Spleen (tissue), 11 donors: ENCODE measurements at regions not wholly inside any gene's neighbourhood (a gene's known extent, or its start where the extent isn't known, plus 50 kb on each side); places are given as distances from the start of the nearest gene placed in this dataset.

ENCODE experiments used
- DNase-seq: peaks from one replicate; pipeline ENCODE4 v3.0.0-alpha.2; 2020
- H3K27ac ChIP-seq, 8 donors: fragments of 200-600 bp; sonication (generic) in 7 of 8; 1 replicate in 4 of 8; 2 replicates in 4 of 8; pipeline versions ENCODE4 v1.5.0 to v1.8.0; 2016 to 2021; ENCODE audit warnings: inconsistent platforms in 4 of 8, mild to moderate bottlenecking in 4 of 8, moderate library complexity in 1 of 8
- H3K27me3 ChIP-seq, 7 donors: fragments of 200-600 bp; sonication (generic) in 6 of 7; replicated peaks in 1 of 7; 1 replicate in 4 of 7; 2 replicates in 3 of 7; pipeline versions ENCODE4 v1.5.0 to v1.8.0; 2016 to 2021; ENCODE audit warnings: inconsistent platforms in 3 of 7, mild to moderate bottlenecking in 1 of 7
- H3K36me3 ChIP-seq, 6 donors: fragments of 200-600 bp; sonication (generic) in 5 of 6; 1 replicate in 4 of 6; 2 replicates in 2 of 6; pipeline versions ENCODE4 v1.5.0 to v1.8.0; 2016 to 2021; ENCODE audit warnings: inconsistent platforms in 2 of 6
- H3K4me1 ChIP-seq, 6 donors: fragments of 200-600 bp; sonication (generic) in 5 of 6; 1 replicate in 3 of 6; 2 replicates in 3 of 6; pipeline versions ENCODE4 v1.5.0 to v1.8.0; 2016 to 2021; ENCODE audit warnings: inconsistent platforms in 3 of 6
- H3K4me3 ChIP-seq, 8 donors: fragments of 200-600 bp; sonication (generic) in 7 of 8; 1 replicate in 4 of 8; 2 replicates in 4 of 8; pipeline versions ENCODE4 v1.5.0 to v1.8.0; 2016 to 2021; ENCODE audit warnings: inconsistent platforms in 4 of 8, mild to moderate bottlenecking in 4 of 8, moderate library complexity in 2 of 8
- H3K9me3 ChIP-seq, 8 donors: fragments of 200-600 bp; sonication (generic) in 7 of 8; 1 replicate in 4 of 8; 2 replicates in 4 of 8; pipeline versions ENCODE4 v1.5.0 to v1.8.0; 2016 to 2021; ENCODE audit warnings: inconsistent platforms in 4 of 8
- CTCF ChIP-seq, 11 experiments: fragments of 200-600 bp in 7 of 11; fragments of 450-650 bp in 4 of 11; sonication (generic) in 4 of 11; IDR thresholded peaks in 8 of 11; conservative IDR thresholded peaks in 3 of 11; 1 replicate in 7 of 11; 2 replicates in 4 of 11; pipeline versions ENCODE4 v1.4.0 to v1.8.0; 2016 to 2021; ENCODE audit warnings: antibody characterized with exemption in 11 of 11, inconsistent platforms in 4 of 11, mild to moderate bottlenecking in 1 of 11
- POLR2A ChIP-seq, 3 donors: fragments of 450-650 bp; IDR thresholded peaks; one replicate each; pipeline ENCODE4 v1.5.1; 2017; ENCODE audit warnings: antibody characterized with exemption in 3 of 3, mild to moderate bottlenecking in 1 of 3
- POLR2AphosphoS5 ChIP-seq, 3 donors: sonication (generic); formaldehyde crosslinking; IDR thresholded peaks; one replicate each; pipeline ENCODE4 v1.5.1; 2017; ENCODE audit warnings: antibody characterized with exemption in 3 of 3
- WGBS, 5 donors: extraction: QIAGEN DNeasy Blood & Tissue Kit in 3 of 5; methylation state at CpG; one replicate each; pipeline versions ENCODE4 v1.1.5 to v1.1.7; 2013 to 2018; 5-methylcytosine and 5-hydroxymethylcytosine counted together
- intact Hi-C: fragments of 100-400 bp; cut with DNase I; formaldehyde crosslinking; loops from one replicate; pipeline ENCODE4 v1.15.0; 2023; ENCODE audit warnings: low total_unique reads
- donor health status: healthy with polysubstance abuse.
- donor health status: DM: no; HTN: no; CAD: no; lungs with moderate emphysema.
- donor health status: DM: no; HTN: no; CAD: no.
- donor health status: Bipolar disorder and iron deficiency.
- donor health status: healthy.
- donor health status: DM: no; HTN: no; CAD: no.
- donor health status: DM: yes; HTN: yes; CAD: no.

- intact Hi-C loops = no loop called here
- TF ChIP-seq POLR2AphosphoS5 (IDR thresholded peaks at IDR 0.05) (no peak), POLR2A (IDR thresholded peaks at IDR 0.05) (no peak), CTCF (IDR thresholded peaks at IDR 0.05 in 8 of 11, conservative IDR thresholded peaks at IDR 0.05 in 3 of 11) (no peak)
- Histone ChIP-seq H3K9me3 (peaks cover 0 to 27% (median 0%) of the 10 kb centered on the region in 8 donors), H3K4me3 (no peak overlapping the region), H3K36me3 (no peaks in the 10 kb centered on the region), H3K27me3 (no peaks in the 10 kb centered on the region), H3K27ac (no peak overlapping the region), H3K4me1 (no peaks in the 10 kb centered on the region)
- no peak for DNase-seq
- WGBS, 5 donors = 86 to 92% (median 91%) methylated on average over 16 of the region's 16 CpGs
These were observed 280.4 kb upstream of the IRX2 start for GRCh38 chr5:3031733-3032378.

GRCh38 chr5:3030511-3031165 is 279.2 kb upstream of the IRX2 start:
- no peaks in the 10 kb centered on the region for H3K27me3 ChIP-seq
- no peak overlapping the region for H3K4me3 ChIP-seq
- H3K36me3 ChIP-seq = no peaks in the 10 kb centered on the region
- intact Hi-C loops = no loop called here
- H3K4me1 ChIP-seq = no peaks in the 10 kb centered on the region
- H3K9me3 ChIP-seq = peaks cover 0 to 32% (median 0%) of the 10 kb centered on the region in 8 donors
- no peak overlapping the region for H3K27ac ChIP-seq
- no peak for DNase-seq
- WGBS, 5 donors = 77 to 89% (median 83%) methylated on average over 21 of the region's 21 CpGs
- TF ChIP-seq POLR2AphosphoS5 (IDR thresholded peaks at IDR 0.05) = no peak
- TF ChIP-seq CTCF (IDR thresholded peaks at IDR 0.05 in 8 of 11, conservative IDR thresholded peaks at IDR 0.05 in 3 of 11) = no peak
- no peak for TF ChIP-seq POLR2A (IDR thresholded peaks at IDR 0.05)

GRCh38 chr5:3029396-3029795 is 277.9 kb upstream of the IRX2 start:
- H3K27me3 ChIP-seq = no peaks in the 10 kb centered on the region
- H3K27ac ChIP-seq = no peak overlapping the region
- H3K4me3 ChIP-seq = no peak overlapping the region
- intact Hi-C loops = no loop called here
- DNase-seq = no peak
- no peaks in the 10 kb centered on the region for H3K36me3 ChIP-seq
- H3K4me1 ChIP-seq = no peaks in the 10 kb centered on the region
- TF ChIP-seq POLR2AphosphoS5 (IDR thresholded peaks at IDR 0.05) (no peak), CTCF (IDR thresholded peaks at IDR 0.05 in 8 of 11, conservative IDR thresholded peaks at IDR 0.05 in 3 of 11) (no peak), POLR2A (IDR thresholded peaks at IDR 0.05) (no peak)
- peaks cover 0 to 33% (median 0%) of the 10 kb centered on the region in 8 donors for H3K9me3 ChIP-seq
- 82 to 92% (median 88%) methylated on average over 7 to 9 of the region's 9 CpGs for WGBS, 5 donors

GRCh38 chr5:3027866-3028635 is 276.6 kb upstream of the IRX2 start:
- H3K4me3 ChIP-seq = no peak overlapping the region
- no peaks in the 10 kb centered on the region for H3K36me3 ChIP-seq
- H3K4me1 ChIP-seq = no peaks in the 10 kb centered on the region
- 80 to 83% (median 82%) methylated on average over 22 to 23 of the region's 23 CpGs for WGBS, 5 donors
- no peaks in the 10 kb centered on the region for H3K27me3 ChIP-seq
- no peak for TF ChIP-seq CTCF (IDR thresholded peaks at IDR 0.05 in 8 of 11, conservative IDR thresholded peaks at IDR 0.05 in 3 of 11)
- no peak for TF ChIP-seq POLR2A (IDR thresholded peaks at IDR 0.05)
- TF ChIP-seq POLR2AphosphoS5 (IDR thresholded peaks at IDR 0.05) = no peak
- intact Hi-C loops = no loop called here
- DNase-seq = no peak
- H3K27ac ChIP-seq = no peak overlapping the region
- H3K9me3 ChIP-seq = peaks cover 0 to 33% (median 0%) of the 10 kb centered on the region in 8 donors
